ENCODE measurements at regions not wholly inside any gene's neighbourhood (a gene's known extent, or its start where the extent isn't known, plus 50 kb on each side); places are given as distances from the start of the nearest gene placed in this dataset.

- no peak for TF ChIP-seq CTCF (IDR thresholded peaks at IDR 0.05)
- TF ChIP-seq POLR2A (IDR thresholded peaks at IDR 0.05) = no peak
Observed at GRCh38 chr14:57029620-57030253, 219.5 kb upstream of the OTX2 start.

Data from Peyer's patch (tissue), 4 donors.